NCI-H187 treated with DMSO at 0.1 percent for 48 hours (cell line): ENCODE measurements at regions not wholly inside any gene's neighbourhood (a gene's known extent, or its start where the extent isn't known, plus 50 kb on each side); places are given as distances from the start of the nearest gene placed in this dataset.

Experiments
- DNase-seq: peaks from one replicate; lab custom pipeline; 2025; lab: John Stamatoyannopoulos, UW

DNA sequence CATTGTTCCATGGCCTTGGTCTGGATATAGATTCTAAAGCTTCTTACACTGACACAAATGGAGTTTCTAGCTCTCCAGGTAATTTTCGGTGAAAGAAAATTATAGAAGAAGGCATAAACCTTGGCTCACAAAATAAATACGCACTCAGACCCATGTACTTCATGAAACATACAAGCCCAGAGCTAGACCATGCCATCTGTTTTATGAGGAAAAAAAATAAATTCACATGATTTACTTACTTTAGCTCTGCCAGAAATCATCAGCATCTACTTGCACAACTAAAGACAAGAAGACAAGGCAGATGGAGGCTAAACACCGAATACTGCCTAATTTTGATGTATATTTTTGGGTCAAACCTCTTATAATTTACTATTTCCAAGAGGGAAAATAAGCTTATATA is 197.4 kb upstream of the KLF14 start:
- no peak for DNase-seq

DNA sequence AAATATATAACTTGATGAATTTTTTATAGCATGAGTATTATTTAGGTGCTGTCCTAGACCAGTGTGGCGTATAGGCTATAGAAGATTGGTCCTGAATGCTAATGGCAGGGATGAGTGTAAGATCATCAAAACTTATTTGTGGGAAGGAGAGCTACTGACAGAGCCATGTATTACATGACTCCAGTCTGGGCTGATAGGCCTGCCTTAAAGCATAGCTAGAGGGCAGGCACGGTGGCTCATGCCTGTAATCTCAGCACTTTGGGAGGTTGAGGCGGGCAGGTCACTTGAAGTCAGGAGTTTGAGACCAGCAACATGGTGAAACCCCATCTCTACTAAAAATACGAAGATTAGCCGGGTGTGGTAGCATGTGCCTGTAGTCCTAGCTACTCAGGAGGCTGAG is 198.1 kb upstream of the KLF14 start:
- DNase-seq = no peak

DNA sequence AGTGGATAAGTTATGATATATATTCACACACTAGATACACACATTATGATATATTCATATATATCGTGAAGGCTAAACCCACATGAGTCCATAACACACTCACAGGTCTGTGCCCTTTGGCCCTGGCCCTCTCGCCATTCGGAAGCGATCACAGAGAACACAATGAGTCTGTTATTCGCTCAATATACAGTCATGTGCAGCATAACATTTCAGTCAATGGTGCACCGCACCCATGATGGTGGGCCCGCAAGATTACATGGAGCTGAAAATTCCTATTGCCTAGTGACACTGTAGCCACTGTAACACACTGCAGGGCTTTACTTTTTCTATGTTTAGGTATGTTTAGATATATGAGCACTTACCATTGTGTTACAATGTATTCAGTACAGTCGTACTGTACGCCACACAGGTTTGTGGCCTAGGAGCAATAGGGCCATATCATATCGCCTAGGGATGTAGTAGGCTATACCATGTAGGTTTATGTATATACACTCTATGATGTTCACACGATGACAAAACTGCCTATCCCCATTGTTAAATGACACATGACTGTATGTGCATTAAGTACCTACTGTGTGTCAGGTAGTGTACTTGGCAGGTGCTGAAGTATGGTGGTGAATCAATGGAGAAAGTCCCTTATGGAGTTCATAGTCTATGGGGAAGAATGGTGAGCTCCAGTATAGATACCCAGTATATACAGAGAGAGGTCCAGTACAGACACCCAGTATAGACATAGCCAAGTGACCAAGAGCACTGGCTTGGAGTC is 198.8 kb upstream of the KLF14 start:
- DNase-seq = no peak

DNA sequence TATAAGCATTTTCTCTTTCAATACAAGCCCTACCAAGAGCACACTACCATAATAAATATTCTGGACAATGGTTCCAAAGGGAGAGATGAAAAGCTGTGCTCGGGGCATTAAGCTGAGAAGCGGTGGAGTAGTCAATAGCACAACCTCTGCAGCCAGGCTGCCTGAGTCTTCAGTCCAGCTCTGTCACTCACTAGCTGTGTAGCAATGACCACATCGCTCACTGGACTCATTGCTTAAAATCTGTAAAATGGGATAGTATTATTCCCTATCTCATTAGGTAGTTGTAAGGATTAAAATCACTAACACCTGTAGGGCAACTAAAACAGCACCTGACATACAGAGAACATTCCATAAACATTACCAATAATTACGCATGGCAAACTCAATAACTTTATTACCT is 199.9 kb upstream of the KLF14 start:
- no peak for DNase-seq

DNA sequence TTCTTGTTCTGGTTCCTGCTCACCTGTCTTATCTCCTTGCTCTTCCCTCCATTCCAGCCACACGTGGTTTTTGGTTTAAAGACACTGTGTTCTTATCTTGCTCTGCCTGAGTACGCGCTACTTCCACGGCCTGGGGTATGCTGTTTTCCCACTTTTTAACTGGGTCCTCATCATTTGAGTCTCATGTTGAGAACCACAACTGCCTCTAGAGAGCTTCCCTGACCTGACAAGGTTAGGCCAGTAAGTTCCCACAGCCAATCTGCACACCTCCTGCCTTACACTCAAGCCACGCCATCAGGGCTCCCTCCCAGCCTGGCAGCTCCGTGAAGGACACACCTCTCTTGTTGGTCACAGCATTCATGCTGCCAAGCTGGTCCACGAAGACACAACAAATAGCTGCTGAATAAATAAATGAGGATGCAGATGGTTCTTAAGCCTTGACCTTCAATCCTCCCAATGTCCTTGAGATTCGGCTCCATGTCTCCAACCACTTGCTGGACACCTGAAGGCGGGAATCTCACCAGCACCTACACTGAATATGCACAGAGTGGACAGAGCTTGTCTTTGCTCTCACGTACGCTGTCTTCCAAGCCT is 201.7 kb upstream of the KLF14 start:
- DNase-seq = no peak

DNA sequence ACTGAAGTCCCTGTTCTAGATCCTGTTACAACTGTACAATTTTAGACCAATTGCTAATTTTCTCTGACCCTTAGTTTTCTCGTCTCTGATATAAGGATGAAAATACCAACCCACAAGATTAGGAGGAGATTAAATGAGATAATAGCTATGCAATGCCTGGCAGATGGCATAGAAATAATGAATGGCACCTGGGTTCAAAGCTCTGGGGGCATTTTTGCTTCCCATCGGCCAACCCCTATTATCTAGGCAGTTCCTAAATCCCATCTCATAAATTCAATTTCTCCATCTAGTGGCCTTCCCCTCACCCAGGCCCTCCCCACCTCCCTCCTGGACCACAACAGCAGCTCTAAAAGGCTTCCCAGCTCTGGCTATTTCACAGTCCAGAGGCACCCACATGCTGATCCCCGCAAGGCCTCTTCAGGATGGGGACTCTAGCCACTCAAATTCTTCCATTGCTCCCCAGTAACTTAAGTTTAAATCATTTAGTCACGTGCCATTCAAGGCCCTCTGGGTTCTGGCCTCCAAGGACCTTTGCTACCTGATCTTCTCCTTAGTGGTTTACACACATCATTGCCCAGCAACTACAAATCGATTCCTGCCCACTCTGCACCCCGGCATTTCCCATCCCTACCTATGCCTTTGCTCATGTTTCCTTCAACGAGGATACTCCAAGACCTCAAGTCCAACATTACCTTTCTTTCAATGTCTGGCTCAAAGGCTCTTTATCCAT is 202.4 kb upstream of the KLF14 start:
- DNase-seq = no peak

DNA sequence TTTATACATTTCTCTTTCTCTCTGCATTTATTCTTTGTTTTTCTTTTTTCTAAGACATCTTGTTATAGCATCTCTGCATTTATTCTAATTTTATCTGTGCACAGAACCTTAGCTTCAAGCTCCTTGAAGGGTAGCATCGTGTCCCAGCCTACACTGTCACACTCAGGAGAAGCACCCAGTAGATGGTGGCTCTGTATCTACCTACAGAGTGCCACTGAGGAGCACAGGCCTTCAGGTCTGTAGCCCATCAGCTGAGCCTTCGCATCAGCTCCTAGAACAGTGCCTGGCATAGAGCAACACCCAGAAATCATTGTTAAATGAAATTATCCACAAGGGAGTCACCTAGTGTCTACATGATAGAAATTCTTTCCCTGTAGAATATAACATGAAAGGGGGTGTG is 203.0 kb upstream of the KLF14 start:
- DNase-seq = no peak

DNA sequence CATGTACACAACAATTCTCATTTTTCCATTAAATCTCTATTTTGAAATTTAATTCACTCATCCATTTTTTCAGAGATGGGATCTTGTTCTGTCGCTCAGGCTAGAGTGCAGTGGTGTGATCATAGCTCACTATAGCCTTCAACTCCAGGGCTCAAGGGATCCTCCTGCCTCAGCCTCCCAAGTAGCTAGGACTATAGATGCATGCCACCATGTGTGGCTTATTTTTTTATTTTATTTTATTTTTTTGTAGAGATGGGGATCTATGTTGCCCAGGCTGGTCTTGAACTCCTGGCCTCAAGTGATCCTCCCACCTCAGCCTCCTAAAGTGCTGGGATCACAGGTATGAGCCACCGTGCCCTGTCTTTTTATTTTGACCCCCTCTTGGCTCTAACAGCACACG is 203.8 kb upstream of the KLF14 start:
- DNase-seq = no peak

DNA sequence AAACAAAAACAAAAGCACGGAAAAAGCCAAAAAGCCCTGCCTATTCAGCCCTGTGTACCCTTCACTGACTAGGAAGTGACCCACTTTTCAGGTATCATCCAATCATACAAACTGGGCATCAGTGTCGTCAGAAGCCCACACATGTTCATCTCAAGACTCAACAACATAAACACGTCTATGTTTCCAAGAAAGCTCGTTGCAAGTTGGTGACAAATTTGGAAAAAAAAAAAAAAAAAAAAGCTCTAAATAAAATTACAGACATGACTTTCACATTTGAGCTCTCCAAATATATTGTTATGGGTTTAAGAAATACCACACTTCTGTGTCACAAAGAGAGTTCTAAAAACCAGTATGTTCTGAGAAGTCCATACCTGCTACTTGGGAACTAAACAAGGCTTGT is 204.7 kb upstream of the KLF14 start:
- DNase-seq = no peak

DNA sequence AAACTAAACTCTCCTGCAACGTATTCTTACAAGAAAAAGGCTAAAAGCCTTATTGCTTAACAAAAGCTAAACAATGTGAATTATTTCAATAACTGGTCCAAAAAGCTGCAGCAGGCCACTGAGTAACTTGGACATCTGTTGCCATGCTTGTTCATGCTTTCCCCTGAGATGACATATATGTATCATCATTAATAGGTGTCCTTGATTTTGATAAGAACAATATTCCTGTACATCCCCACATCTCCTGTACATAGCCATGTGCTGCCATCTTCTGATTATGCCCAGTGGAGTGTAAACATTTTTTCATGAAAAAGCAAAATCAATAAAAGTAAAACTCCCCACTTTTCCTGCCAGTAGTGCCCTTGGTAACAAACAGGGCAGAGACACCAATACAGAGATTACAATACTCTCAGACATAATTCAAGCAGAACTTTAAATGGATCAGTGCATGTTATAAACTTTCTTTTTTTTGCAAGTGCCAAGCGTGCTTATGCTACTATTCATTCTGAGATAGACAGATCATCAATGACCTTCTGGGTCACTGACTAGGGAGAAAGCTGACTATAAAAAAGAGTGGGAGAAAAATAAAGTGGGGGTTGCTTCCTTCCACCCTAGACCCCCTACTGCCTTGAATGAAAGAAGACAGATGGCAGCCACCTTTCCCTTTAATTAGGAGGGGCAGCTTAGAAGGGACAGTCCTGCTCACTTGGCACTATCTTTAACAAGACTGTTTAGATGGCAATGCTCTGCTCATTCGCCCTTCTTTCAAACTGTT is 205.5 kb upstream of the KLF14 start:
- DNase-seq = no peak

DNA sequence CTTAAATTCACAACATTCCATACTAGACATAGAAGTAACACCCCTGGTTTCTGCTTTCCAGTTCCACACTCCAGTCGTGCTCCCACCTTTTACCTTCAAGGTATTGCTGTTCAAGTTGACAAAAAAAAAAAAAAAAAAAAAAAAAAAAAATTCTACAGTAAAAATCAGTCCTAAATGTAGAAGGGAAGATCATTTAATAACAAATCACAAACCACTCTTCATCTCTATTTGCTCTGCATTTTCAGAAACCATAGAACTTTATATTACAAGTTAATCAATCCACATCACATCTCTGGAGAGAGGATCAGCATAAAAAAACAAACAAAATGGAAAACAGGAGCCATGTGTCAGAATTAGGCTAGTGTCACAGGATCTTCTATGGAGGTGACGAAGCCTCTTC is 206.3 kb upstream of the KLF14 start:
- DNase-seq = no peak

DNA sequence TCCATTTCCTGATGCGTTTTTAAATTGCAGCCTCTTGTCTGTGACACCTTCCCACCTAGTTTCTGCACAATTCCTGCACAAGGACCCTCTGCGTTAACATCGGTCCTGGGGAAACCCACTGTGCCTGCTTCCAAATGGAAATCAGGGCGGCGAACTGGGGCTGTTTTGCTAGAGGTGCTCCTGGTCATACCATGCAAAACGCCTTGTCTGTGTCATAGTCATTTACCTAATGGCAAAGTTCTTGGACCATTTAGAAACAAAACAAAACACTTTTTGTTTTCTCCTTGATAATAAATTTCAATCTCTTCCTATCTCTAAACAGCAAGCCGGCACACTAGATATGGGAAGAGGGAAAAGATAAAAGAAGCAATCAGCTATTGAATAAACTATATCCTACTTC is 206.9 kb upstream of the KLF14 start:
- DNase-seq = no peak

DNA sequence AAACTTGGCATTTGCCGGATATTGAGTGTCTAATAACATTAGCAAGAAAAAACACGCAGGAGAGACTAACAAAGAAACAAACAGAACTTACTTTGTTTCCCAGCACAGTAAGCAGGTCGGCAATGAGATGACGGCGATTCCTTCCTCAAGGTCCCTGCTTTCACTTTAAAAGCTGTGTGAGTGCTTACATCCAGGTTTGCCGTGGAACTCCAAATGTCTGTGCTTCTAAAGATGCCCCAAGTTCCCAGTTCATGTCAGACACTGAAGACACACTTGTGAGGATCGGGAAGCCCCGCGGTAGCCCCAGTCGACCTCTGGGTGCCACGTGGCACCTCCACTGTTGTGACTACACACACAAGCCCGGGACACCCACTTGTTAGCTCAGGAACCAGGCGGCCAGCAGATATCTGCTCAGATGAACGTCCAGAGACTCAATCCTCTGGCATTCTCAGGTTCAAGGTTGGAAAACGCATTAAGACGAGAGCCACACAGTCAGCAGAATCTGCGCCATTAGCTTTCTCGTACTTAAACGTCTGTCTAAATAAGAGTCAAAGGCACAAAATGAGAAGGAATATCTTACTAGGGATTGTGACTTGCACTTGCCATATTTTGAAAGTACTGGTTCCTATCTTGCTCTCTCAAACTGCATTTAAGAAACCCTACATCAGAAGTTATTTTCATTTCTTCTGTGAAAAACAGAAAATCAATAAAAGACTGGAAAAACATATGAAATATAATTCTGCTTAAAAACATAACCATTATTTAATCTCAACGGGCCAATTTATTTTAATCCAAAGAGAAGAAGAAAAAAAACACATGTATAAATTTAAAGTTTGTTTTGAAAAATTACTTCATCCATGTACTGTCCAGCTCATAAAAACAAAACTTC is 207.6 kb upstream of the KLF14 start:
- DNase-seq = no peak

DNA sequence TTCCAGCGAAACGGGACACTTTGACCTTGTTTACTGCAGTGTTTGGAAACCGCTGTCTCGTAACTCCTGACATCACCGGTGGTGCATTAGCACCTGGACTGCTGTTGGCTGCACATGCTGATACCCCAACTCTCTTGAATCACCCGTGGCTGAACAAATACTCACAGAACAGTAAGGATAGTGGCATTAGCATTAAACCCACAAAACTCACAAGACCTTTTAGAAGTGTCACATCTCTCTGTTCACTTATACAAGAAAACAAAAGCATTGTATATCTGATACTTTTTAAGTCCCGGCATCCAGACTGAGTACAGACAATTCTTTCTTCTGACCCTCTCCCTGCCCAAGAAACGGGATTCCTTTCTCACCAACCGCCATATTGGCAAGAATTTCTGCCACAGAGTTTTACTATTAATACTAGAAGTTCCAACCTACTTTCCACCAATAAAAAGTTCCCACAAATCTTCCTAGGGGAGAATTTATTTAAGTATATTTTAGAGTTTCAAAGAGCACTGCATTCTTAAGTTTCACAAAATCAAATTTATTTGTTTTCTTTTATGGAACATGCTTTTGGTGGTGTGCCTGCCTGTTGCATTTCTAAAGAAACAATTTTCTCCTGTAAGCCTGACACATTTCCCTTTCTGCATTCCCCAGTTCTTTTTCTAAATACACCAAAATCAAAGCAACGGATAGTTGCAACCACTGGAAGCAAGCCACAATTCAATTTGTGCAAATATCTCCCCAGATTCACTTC is 208.4 kb upstream of the KLF14 start:
- no peak for DNase-seq

DNA sequence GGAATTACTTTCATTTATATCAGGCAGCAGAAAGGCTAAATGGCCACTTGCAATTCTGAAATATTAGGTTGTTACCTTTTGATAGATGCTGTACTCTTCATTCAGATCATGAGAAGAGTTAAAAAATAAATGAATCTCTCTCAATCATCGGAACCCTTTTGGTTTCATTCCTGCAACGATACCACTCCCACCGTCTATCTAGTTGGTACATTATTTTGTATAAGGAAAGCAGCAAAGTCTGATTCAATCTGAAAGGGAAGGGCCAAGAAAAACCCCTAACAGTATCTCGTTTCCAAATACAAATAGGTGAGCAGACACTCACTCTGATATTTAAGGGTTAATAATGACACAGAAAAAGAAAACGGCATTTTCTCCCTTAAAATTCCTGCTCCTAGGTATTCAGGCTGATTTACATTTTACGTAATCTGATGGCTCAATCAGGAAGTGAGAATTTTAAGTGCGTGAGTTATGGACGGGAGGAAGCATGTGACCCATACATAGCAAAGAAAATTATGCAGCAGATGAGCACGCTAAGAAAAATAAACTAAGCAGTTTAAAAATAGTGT is 209.4 kb upstream of the KLF14 start:
- DNase-seq = no peak

DNA sequence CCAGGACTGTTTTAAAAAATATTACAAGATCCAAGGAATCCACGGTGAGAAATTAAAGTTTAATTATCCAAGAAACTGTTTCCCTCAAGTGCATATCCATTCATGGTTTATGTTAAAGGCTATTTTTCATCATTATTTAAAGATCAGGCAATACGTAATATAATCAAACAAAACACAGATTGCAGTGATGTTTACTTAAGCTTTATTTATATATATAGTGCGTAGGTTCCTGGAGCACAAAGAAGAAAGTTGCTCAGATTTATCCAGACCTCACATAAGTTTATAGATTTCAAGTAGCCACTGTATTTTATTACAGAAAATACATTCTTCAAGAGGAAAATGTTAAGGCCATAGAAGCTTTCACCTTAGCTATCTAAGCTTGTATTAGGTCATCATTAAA is 210.0 kb upstream of the KLF14 start:
- DNase-seq = no peak

DNA sequence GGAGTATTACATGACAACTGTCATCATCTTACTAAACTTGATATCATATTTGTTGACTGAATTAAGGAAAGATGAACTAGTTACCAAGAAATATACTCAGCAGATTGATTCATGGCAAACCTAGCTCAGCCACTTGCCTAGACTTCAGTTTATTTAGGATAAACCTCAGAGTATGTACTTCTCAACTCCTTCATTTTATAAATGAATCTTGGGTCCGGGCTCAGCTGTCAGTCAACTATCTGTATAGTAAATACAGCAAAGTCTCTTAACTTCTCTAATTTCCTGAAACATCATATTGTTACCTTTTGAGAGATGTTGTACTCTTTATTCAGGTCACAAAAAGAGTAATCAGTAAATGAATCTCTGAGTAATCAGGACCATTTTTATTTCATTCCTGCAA is 211.0 kb upstream of the KLF14 start:
- DNase-seq = no peak

DNA sequence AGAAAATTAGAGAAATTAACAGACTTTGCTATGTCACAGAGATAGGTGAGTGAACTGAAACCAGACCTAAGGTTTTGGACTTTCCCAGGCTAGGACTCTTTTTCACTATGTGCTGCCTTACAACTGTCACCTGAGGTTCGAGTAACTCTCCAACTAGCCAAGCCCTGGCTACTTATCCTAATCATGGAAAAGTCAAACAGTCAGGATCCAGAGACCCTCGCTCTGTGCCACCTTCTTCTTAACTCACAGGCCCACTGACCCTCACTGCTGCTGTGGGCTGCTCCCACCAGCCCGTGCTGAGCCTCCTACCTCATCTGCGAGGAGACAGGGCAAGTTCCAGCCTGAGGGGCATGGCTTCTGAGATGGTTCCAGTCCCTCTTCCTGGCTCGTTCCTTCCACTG is 211.4 kb upstream of the KLF14 start:
- DNase-seq = no peak

DNA sequence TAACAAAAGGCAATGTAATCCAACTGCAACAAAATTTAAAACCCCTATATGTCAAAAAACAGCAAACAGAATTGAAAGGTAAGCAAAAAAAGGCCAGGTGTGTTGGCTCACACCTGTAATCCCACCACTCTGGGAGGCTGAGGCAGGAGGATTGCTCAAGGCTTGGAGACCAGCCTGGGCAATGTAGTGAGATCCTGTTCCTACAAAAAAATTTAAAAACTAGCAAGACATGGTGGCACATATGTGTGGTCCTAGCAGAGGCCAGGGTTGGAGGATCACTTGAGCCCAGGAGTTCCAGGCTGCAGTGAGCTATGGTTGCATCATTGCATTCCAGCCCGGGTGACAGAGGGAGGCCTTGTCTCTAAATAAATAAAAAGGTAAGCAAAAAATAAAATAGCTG is 212.1 kb upstream of the KLF14 start:
- no peak for DNase-seq

DNA sequence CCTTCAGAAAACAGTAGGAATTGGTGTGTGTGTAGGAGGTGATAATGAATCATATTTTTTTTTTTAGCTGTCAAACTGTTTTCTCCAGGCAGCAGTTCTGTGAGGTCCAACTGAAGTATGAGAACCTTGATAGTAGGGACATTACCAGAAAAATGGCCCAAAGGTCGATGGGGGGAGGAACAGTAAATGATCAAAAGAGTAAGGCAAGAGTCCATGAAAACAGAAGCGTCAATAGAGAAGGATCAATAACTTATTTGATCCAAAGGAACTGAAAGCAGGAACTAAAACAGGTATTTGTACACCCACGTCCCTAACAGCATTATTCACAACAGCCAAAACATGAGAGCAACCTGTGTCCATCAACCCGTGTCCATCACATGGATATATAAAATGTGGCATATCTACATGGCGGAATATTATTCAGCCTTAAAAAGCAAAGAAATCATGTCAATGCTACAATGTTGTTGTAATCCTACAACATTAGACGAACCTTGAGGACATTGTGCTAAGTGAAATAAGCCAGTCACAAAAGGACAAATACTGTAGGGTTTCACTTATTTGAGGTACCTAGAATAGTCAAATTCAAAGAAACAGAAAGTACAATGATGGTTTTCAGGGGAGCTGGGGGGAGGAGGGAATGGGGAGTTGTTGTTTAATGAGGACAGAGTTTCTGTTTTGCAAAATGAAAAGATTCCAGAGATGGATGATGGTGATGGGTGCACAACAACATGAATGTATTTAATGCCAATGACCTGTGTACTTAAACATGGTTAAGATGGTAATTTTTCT is 214.0 kb upstream of the KLF14 start:
- DNase-seq = no peak
